Liver (tissue), 8 donors: ENCODE measurements at regions not wholly inside any gene's neighbourhood (a gene's known extent, or its start where the extent isn't known, plus 50 kb on each side); places are given as distances from the start of the nearest gene placed in this dataset.

Experiments used
- DNase-seq: peaks from one replicate; pipeline ENCODE4 v3.0.0-alpha.2; 2017; ENCODE audit warnings: low spot score
- H3K27ac ChIP-seq, 2 donors: one replicate each; pipeline ENCODE4 v1.7.0; 2013; ENCODE audit warnings: inconsistent platforms in 2 of 2, low read length in 2 of 2, control low read depth in 1 of 2, low read depth in 1 of 2, mild to moderate bottlenecking in 1 of 2
- H3K27me3 ChIP-seq, 4 donors: one replicate each; pipeline versions ENCODE4 v1.6.1 to v1.7.0; 2013; ENCODE audit warnings: low read length in 3 of 4, inconsistent platforms in 1 of 4, mild to moderate bottlenecking in 1 of 4, moderate library complexity in 1 of 4; ENCODE audit not compliant: control insufficient read depth in 4 of 4, insufficient read depth in 4 of 4
- H3K36me3 ChIP-seq, 4 donors: one replicate each; pipeline versions ENCODE4 v1.6.1 to v1.7.0; 2013; ENCODE audit warnings: low read length in 3 of 4, mild to moderate bottlenecking in 3 of 4, low read depth in 1 of 4, moderate library complexity in 1 of 4; ENCODE audit not compliant: control insufficient read depth in 4 of 4, insufficient read depth in 3 of 4
- H3K4me1 ChIP-seq, 4 donors: one replicate each; pipeline versions ENCODE4 v1.6.1 to v1.7.0; 2013; ENCODE audit warnings: low read length in 3 of 4, mild to moderate bottlenecking in 3 of 4, moderate library complexity in 1 of 4; ENCODE audit not compliant: control insufficient read depth in 4 of 4, insufficient read depth in 4 of 4
- H3K4me3 ChIP-seq, 3 donors: one replicate each; pipeline versions ENCODE4 v1.6.1 to v1.7.0; 2013; ENCODE audit warnings: low read length in 3 of 3, control low read depth in 1 of 3, low read depth in 1 of 3, mild to moderate bottlenecking in 1 of 3
- H3K9ac ChIP-seq, 2 donors: one replicate each; pipeline ENCODE4 v1.7.0; 2013; ENCODE audit warnings: low read length in 2 of 2, mild to moderate bottlenecking in 2 of 2, moderate library complexity in 2 of 2, control low read depth in 1 of 2, low read depth in 1 of 2
- H3K9me3 ChIP-seq, 4 donors: one replicate each; pipeline versions ENCODE4 v1.6.1 to v1.7.0; 2013; ENCODE audit warnings: low read length in 3 of 4; ENCODE audit not compliant: control insufficient read depth in 4 of 4
- ATF3 ChIP-seq: IDR thresholded peaks from 2 replicates; pipeline ENCODE4 v1.6.1; 2016; ENCODE audit warnings: antibody characterized with exemption
- EGR1 ChIP-seq, 2 donors: IDR thresholded peaks; 2 replicates each; pipeline ENCODE4 v1.6.1; 2016 to 2018; ENCODE audit warnings: antibody characterized with exemption in 2 of 2, low read depth in 2 of 2
- FOXA1 ChIP-seq: IDR thresholded peaks from 2 replicates; pipeline ENCODE4 v1.6.1; 2016; ENCODE audit warnings: antibody characterized with exemption
- FOXA2 ChIP-seq: IDR thresholded peaks from 2 replicates; pipeline ENCODE4 v1.6.1; 2016; ENCODE audit warnings: antibody characterized with exemption
- GABPA ChIP-seq, 2 donors: IDR thresholded peaks in 1 of 2; conservative IDR thresholded peaks in 1 of 2; 2 replicates each; pipeline ENCODE4 v1.6.1; 2016; ENCODE audit warnings: antibody characterized with exemption in 2 of 2, mild to moderate bottlenecking in 1 of 2, moderate library complexity in 1 of 2
- HNF4A ChIP-seq, 2 donors: conservative IDR thresholded peaks; 2 replicates each; pipeline ENCODE4 v1.6.1; 2016; ENCODE audit warnings: antibody characterized with exemption in 2 of 2, mild to moderate bottlenecking in 2 of 2
- HNF4G ChIP-seq: IDR thresholded peaks from 2 replicates; pipeline ENCODE4 v1.6.1; 2016; ENCODE audit warnings: antibody characterized with exemption
- JUND ChIP-seq, 2 donors: IDR thresholded peaks; 2 replicates each; pipeline ENCODE4 v1.6.1; 2016; ENCODE audit warnings: antibody characterized with exemption in 2 of 2
- MAX ChIP-seq: IDR thresholded peaks from 2 replicates; pipeline ENCODE4 v1.6.1; 2016; ENCODE audit warnings: antibody characterized with exemption
- NR2F2 ChIP-seq: IDR thresholded peaks from 2 replicates; pipeline ENCODE4 v1.6.1; 2016; ENCODE audit warnings: antibody characterized with exemption
- RAD21 ChIP-seq, 2 donors: IDR thresholded peaks; 2 replicates each; pipeline ENCODE4 v1.6.1; 2016; ENCODE audit warnings: antibody characterized with exemption in 2 of 2, mild to moderate bottlenecking in 2 of 2
- REST ChIP-seq: IDR thresholded peaks from 2 replicates; pipeline ENCODE4 v1.6.1; 2016; ENCODE audit warnings: antibody characterized with exemption, mild to moderate bottlenecking
- RXRA ChIP-seq, 2 donors: IDR thresholded peaks; 2 replicates each; pipeline ENCODE4 v1.6.1; 2017 to 2018; ENCODE audit warnings: antibody characterized with exemption in 2 of 2, mild to moderate bottlenecking in 1 of 2
- SP1 ChIP-seq: IDR thresholded peaks from 2 replicates; pipeline ENCODE4 v1.6.1; 2018; ENCODE audit warnings: antibody characterized with exemption, mild to moderate bottlenecking
- TAF1 ChIP-seq: conservative IDR thresholded peaks from 2 replicates; pipeline ENCODE4 v1.6.1; 2016; ENCODE audit warnings: antibody characterized with exemption, mild to moderate bottlenecking
- YY1 ChIP-seq: IDR thresholded peaks from 2 replicates; pipeline ENCODE4 v1.6.1; 2016; ENCODE audit warnings: antibody characterized with exemption, mild to moderate bottlenecking
- ZBTB33 ChIP-seq: IDR thresholded peaks from 2 replicates; pipeline ENCODE4 v1.6.1; 2016; ENCODE audit warnings: antibody characterized with exemption
- WGBS: extraction: QIAGEN DNeasy Blood & Tissue Kit; methylation state at CpG from one replicate; pipeline ENCODE4 v1.1.7; 2013; 5-methylcytosine and 5-hydroxymethylcytosine counted together
- TF ChIP-seq, protein P1 (sequence below): fragments of 150-350 bp; IDR thresholded peaks from 2 replicates; pipeline ENCODE4 v1.5.1; 2017; ENCODE audit warnings: improper control_type of control experiment, low read depth, low read length; ENCODE audit not compliant: missing input control
- donor health status: healthy.
- donor health status: healthy.
- donor health status: healthy.
- donor health status: healthy.
- donor health status: healthy.

- no peaks in the 10 kb centered on the region for H3K4me1 ChIP-seq
- peaks cover 0 to 4% (median 0%) of the 10 kb centered on the region in 4 donors for H3K27me3 ChIP-seq
- no peak overlapping the region for H3K4me3 ChIP-seq
- H3K36me3 ChIP-seq, result no peaks in the 10 kb centered on the region
- no peak overlapping the region for H3K9ac ChIP-seq
- WGBS, result 88% methylated on average over 2 of the region's 2 CpGs
- no peak for DNase-seq
- TF ChIP-seq ZBTB33 (no peak), FOXA2 (no peak), SP1 (no peak), YY1 (no peak), JUND (IDR thresholded peaks at IDR 0.05) (no peak), GABPA (IDR thresholded peaks at IDR 0.05 in 1 of 2, conservative IDR thresholded peaks at IDR 0.05 in 1 of 2) (no peak), REST (no peak), HNF4G (no peak), NR2F2 (no peak), FOXA1 (no peak), RXRA (IDR thresholded peaks at IDR 0.05) (no peak)
- H3K9me3 ChIP-seq, result no peaks in the 10 kb centered on the region
- no peak overlapping the region for H3K27ac ChIP-seq
These were observed 604.4 kb downstream of the TDRD15 start for GRCh38 chr2:21728133-21728532.

DNA sequence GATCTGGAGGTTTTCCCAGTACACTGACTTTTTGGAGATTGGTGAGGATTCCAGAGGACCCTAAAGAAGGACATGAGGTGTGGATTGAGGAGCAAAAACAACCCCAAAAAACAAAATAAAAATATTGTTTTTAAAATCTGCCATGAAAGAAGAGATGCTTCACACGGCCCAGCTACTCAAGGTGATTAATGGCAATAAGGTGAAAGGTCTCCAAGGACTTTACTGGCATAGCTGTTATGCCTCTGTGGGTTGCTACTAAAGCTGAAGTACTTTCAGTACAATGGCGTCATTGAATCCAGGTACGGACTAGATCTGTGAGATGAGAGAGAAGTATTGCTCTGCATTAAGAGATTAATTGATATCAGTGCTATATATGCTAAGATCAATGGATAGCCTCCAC, 606.4 kb downstream of the TDRD15 start:
- Histone ChIP-seq H3K27ac (no peak overlapping the region), H3K9me3 (no peaks in the 10 kb centered on the region), H3K9ac (no peak overlapping the region), H3K4me3 (no peak overlapping the region), H3K36me3 (no peaks in the 10 kb centered on the region), H3K4me1 (no peaks in the 10 kb centered on the region), H3K27me3 (peaks cover 0 to 6% (median 0%) of the 10 kb centered on the region in 4 donors)
- no peak for DNase-seq
- TF ChIP-seq FOXA1 (no peak), HNF4A (conservative IDR thresholded peaks at IDR 0.05) (no peak), YY1 (no peak), GABPA (IDR thresholded peaks at IDR 0.05 in 1 of 2, conservative IDR thresholded peaks at IDR 0.05 in 1 of 2) (no peak), FOXA2 (no peak), HNF4G (no peak), MAX (no peak), TAF1 (no peak), REST (no peak), ATF3 (no peak), JUND (IDR thresholded peaks at IDR 0.05) (no peak), NR2F2 (no peak), SP1 (no peak), RXRA (IDR thresholded peaks at IDR 0.05) (no peak), RAD21 (IDR thresholded peaks at IDR 0.05) (no peak), ZBTB33 (no peak), EGR1 (IDR thresholded peaks at IDR 0.05; ENCODE audit: low read depth in 2 of 2) (no peak)
- TF ChIP-seq, protein P1, sequence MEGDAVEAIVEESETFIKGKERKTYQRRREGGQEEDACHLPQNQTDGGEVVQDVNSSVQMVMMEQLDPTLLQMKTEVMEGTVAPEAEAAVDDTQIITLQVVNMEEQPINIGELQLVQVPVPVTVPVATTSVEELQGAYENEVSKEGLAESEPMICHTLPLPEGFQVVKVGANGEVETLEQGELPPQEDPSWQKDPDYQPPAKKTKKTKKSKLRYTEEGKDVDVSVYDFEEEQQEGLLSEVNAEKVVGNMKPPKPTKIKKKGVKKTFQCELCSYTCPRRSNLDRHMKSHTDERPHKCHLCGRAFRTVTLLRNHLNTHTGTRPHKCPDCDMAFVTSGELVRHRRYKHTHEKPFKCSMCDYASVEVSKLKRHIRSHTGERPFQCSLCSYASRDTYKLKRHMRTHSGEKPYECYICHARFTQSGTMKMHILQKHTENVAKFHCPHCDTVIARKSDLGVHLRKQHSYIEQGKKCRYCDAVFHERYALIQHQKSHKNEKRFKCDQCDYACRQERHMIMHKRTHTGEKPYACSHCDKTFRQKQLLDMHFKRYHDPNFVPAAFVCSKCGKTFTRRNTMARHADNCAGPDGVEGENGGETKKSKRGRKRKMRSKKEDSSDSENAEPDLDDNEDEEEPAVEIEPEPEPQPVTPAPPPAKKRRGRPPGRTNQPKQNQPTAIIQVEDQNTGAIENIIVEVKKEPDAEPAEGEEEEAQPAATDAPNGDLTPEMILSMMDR, result no peak
- WGBS, result 78% methylated on average over 3 of the region's 3 CpGs
